ENCODE measurements at regions not wholly inside any gene's neighbourhood (a gene's known extent, or its start where the extent isn't known, plus 50 kb on each side); places are given as distances from the start of the nearest gene placed in this dataset.

DNA sequence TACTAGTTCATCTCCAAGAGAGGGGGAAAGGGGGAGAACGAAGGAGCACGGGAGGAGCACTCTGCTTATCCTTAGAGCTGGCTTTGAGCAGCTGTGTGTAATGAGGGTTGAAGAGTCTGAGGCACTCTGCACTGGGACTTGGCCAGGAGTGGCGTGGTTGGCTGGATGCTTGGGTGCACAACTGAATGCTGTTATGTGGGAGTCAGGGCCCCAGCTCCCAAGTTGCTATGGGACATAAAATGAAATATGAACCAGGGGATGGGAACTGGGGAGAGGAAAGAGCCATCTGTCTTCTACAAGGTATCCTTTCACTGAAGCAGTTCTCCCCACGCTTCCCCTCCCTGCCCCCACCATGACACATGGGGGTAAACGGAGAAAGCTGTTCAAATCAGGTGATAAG, 105.9 kb upstream of the ANKFN1 start:
- Histone ChIP-seq H3K4me1 (ENCODE audit: control insufficient read depth in 1 of 2, extremely low read depth in 1 of 2, insufficient read depth in 2 of 2, low read length in 2 of 2) (no peaks in the 10 kb centered on the region), H3K9me3 (no peaks in the 10 kb centered on the region), H3K4me3 (ENCODE audit: control insufficient read depth in 1 of 2, extremely low read depth in 1 of 2, low read length in 1 of 2) (no peak overlapping the region), H3K27me3 (replicated peaks in 1 of 2; ENCODE audit: control insufficient read depth in 2 of 2, extremely low read depth in 1 of 2, insufficient read depth in 2 of 2, low read length in 1 of 2) (peaks cover 0 to 5% of the 10 kb centered on the region in 2 experiments), H3K36me3 (ENCODE audit: control insufficient read depth in 2 of 2, extremely low read depth in 1 of 2, insufficient read depth in 1 of 2, low read length in 1 of 2) (no peaks in the 10 kb centered on the region), H3K27ac (ENCODE audit: low read length) (no peak overlapping the region)
- ATAC-seq (replicated peaks in 1 of 4): no peak
- H3K9me3 Mint-ChIP-seq: peaks cover 0 to 3% (median 0%) of the 10 kb centered on the region in 3 donors
- no peaks in the 10 kb centered on the region for H3K36me3 Mint-ChIP-seq
- ChIA-PET CTCF (no interaction called here), POLR2A (no interaction called here)
- DNase-seq: no peak
- no peak overlapping the region for H3K27ac Mint-ChIP-seq
- H3K4me1 Mint-ChIP-seq: no peaks in the 10 kb centered on the region
- peaks cover 6 to 27% of the 10 kb centered on the region in 2 donors for H3K27me3 Mint-ChIP-seq
- no peak overlapping the region for H3K4me3 Mint-ChIP-seq
- 47% methylated on average over 3 of the region's 5 CpGs for WGBS (ENCODE audit: insufficient coverage)

DNA sequence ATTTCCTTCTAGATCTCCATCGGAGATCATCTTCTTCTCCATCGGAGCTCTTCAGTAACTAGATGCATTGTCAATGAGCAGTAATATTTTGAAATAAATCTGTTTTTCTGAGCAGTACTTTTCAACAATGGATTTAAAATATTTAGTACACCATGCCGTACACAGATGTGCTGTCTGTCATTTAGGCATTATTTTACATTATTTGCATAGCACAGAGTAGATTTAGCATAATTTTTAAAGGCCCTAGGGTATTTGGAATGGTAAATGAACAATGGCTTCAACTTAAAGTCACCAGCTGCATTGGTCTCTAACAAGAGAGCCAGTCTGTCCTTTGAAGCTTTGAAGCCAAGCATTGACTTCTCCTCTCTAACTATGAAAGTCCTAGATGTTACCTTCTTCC, 95.4 kb upstream of the ANKFN1 start:
- H3K9me3 ChIP-seq: no peaks in the 10 kb centered on the region
- no peaks in the 10 kb centered on the region for H3K27me3 ChIP-seq (replicated peaks in 1 of 2; ENCODE audit: control insufficient read depth in 2 of 2, extremely low read depth in 1 of 2, insufficient read depth in 2 of 2, low read length in 1 of 2)
- H3K4me3 ChIP-seq (ENCODE audit: control insufficient read depth in 1 of 2, extremely low read depth in 1 of 2, low read length in 1 of 2): no peak overlapping the region
- H3K27me3 Mint-ChIP-seq: peaks cover 0 to 14% of the 10 kb centered on the region in 2 donors
- H3K27ac ChIP-seq (ENCODE audit: low read length): no peak overlapping the region
- no peaks in the 10 kb centered on the region for H3K36me3 ChIP-seq (ENCODE audit: control insufficient read depth in 2 of 2, extremely low read depth in 1 of 2, insufficient read depth in 1 of 2, low read length in 1 of 2)
- ChIA-PET CTCF (no interaction called here), POLR2A (no interaction called here)
- H3K4me1 Mint-ChIP-seq: no peaks in the 10 kb centered on the region
- ATAC-seq (replicated peaks in 1 of 4) (no peak), DNase-seq (no peak)
- WGBS (ENCODE audit: insufficient coverage): no CpG with 5 or more reads among the region's 3 CpGs
- H3K27ac Mint-ChIP-seq: no peak overlapping the region
- H3K36me3 Mint-ChIP-seq: no peaks in the 10 kb centered on the region
- H3K4me1 ChIP-seq (ENCODE audit: control insufficient read depth in 1 of 2, extremely low read depth in 1 of 2, insufficient read depth in 2 of 2, low read length in 2 of 2): no peaks in the 10 kb centered on the region
- H3K9me3 Mint-ChIP-seq: peaks cover 3 to 8% (median 3%) of the 10 kb centered on the region in 3 donors
- H3K4me3 Mint-ChIP-seq: no peak overlapping the region

DNA sequence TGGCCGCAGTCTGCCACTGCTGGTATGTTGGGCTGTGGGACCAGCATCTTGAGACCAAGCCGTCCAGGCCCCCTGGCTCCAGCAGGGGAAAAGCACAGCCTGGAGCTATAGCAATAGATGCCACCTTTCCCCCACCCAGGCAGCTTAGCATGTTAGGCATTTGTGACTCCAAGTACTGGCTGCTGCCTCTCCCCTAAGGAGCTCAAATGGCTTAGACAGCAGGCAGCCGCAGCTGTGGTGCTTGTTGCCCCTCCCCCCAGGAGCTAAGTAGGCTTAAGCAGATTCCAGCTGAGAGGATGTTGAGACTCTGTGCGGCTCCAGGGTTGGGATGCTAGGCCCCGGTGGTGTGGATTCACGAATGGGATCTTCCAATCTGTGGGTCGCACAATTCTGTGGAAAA, 88.8 kb upstream of the ANKFN1 start:
- CTCF ChIA-PET: no interaction called here
- POLR2A ChIA-PET: no interaction called here
- DNase-seq: no peak
- no peak overlapping the region for H3K27ac ChIP-seq (ENCODE audit: low read length)
- peaks cover 5 to 18% of the 10 kb centered on the region in 2 donors for H3K27me3 Mint-ChIP-seq
- 27% methylated on average over 3 of the region's 7 CpGs for WGBS (ENCODE audit: insufficient coverage)
- H3K4me1 Mint-ChIP-seq: no peaks in the 10 kb centered on the region
- H3K4me3 ChIP-seq (ENCODE audit: control insufficient read depth in 1 of 2, extremely low read depth in 1 of 2, low read length in 1 of 2): no peak overlapping the region
- H3K9me3 Mint-ChIP-seq: peaks cover 10 to 19% (median 14%) of the 10 kb centered on the region in 3 donors
- no peak overlapping the region for H3K27ac Mint-ChIP-seq
- H3K27me3 ChIP-seq (replicated peaks in 1 of 2; ENCODE audit: control insufficient read depth in 2 of 2, extremely low read depth in 1 of 2, insufficient read depth in 2 of 2, low read length in 1 of 2): no peaks in the 10 kb centered on the region
- H3K9me3 ChIP-seq: no peaks in the 10 kb centered on the region
- no peaks in the 10 kb centered on the region for H3K36me3 ChIP-seq (ENCODE audit: control insufficient read depth in 2 of 2, extremely low read depth in 1 of 2, insufficient read depth in 1 of 2, low read length in 1 of 2)
- no peaks in the 10 kb centered on the region for H3K4me1 ChIP-seq (ENCODE audit: control insufficient read depth in 1 of 2, extremely low read depth in 1 of 2, insufficient read depth in 2 of 2, low read length in 2 of 2)
- no peak for ATAC-seq (replicated peaks in 1 of 4)
- no peak overlapping the region for H3K4me3 Mint-ChIP-seq
- H3K36me3 Mint-ChIP-seq: no peaks in the 10 kb centered on the region

DNA sequence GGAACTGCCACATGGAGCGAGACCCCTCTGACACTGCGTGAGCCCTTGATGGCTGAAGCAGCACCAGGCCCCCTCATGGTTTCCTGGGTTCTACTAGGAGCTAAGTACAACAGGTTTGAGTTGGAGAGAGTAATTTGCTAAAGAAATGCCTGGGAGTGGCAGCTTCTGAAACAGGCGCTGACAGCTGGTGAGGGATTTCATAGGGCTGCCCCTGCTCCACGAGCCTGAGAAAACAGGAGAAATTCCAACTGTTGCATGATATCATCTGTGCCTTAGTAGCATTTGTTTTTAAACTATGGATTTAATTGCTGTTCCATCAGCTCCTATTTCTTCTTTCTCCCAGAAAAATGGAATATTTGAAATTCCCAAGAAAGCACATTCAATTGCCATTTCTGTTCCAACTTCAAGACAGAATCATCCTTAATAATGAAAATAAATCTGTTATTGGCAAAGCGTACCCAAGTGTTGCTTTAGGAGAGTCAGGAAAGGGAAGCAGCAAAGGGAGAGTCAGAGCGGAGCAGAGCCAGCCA, 78.8 kb upstream of the ANKFN1 start:
- no peaks in the 10 kb centered on the region for H3K4me1 Mint-ChIP-seq
- WGBS (ENCODE audit: insufficient coverage): 94% methylated on average over 2 of the region's 6 CpGs
- H3K9me3 ChIP-seq: no peaks in the 10 kb centered on the region
- H3K36me3 ChIP-seq (ENCODE audit: control insufficient read depth in 2 of 2, extremely low read depth in 1 of 2, insufficient read depth in 1 of 2, low read length in 1 of 2): no peaks in the 10 kb centered on the region
- POLR2A ChIA-PET: no interaction called here
- H3K4me1 ChIP-seq (ENCODE audit: control insufficient read depth in 1 of 2, extremely low read depth in 1 of 2, insufficient read depth in 2 of 2, low read length in 2 of 2): no peaks in the 10 kb centered on the region
- DNase-seq (no peak), ATAC-seq (replicated peaks in 1 of 4) (no peak)
- H3K4me3 Mint-ChIP-seq: no peak overlapping the region
- H3K4me3 ChIP-seq (ENCODE audit: control insufficient read depth in 1 of 2, extremely low read depth in 1 of 2, low read length in 1 of 2): no peak overlapping the region
- no peak overlapping the region for H3K27ac Mint-ChIP-seq
- no peak overlapping the region for H3K27ac ChIP-seq (ENCODE audit: low read length)
- H3K27me3 ChIP-seq (replicated peaks in 1 of 2; ENCODE audit: control insufficient read depth in 2 of 2, extremely low read depth in 1 of 2, insufficient read depth in 2 of 2, low read length in 1 of 2): no peaks in the 10 kb centered on the region
- peaks cover 3 to 4% of the 10 kb centered on the region in 2 donors for H3K27me3 Mint-ChIP-seq
- CTCF ChIA-PET: no interaction called here
- peaks cover 0 to 12% (median 11%) of the 10 kb centered on the region in 3 donors for H3K9me3 Mint-ChIP-seq
- H3K36me3 Mint-ChIP-seq: no peaks in the 10 kb centered on the region

DNA sequence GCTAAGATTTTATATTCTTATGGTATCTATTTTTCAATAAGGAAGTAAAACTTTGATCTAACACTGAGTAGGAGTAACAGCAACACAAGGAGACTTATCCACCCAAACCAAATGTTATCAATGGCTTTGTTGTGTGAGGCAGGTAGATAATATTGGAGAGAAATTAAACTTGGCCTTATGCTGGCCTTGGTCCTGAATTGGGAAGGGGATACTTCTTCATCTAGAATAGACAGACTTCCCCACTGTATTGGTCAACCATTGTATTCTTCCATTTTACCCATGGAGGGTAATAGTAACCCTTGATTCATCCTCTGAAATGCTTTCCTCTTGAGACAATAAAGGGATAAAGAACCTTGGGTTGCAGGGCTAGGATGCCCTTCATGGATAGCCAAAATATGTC, 76.3 kb upstream of the ANKFN1 start:
- Histone ChIP-seq H3K4me3 (ENCODE audit: control insufficient read depth in 1 of 2, extremely low read depth in 1 of 2, low read length in 1 of 2) (no peak overlapping the region), H3K4me1 (ENCODE audit: control insufficient read depth in 1 of 2, extremely low read depth in 1 of 2, insufficient read depth in 2 of 2, low read length in 2 of 2) (no peaks in the 10 kb centered on the region), H3K36me3 (ENCODE audit: control insufficient read depth in 2 of 2, extremely low read depth in 1 of 2, insufficient read depth in 1 of 2, low read length in 1 of 2) (no peaks in the 10 kb centered on the region), H3K9me3 (no peaks in the 10 kb centered on the region), H3K27ac (ENCODE audit: low read length) (no peak overlapping the region), H3K27me3 (replicated peaks in 1 of 2; ENCODE audit: control insufficient read depth in 2 of 2, extremely low read depth in 1 of 2, insufficient read depth in 2 of 2, low read length in 1 of 2) (no peaks in the 10 kb centered on the region)
- Mint-ChIP-seq H3K27me3 (peaks cover 4 to 5% of the 10 kb centered on the region in 2 donors), H3K9me3 (peaks cover 0 to 12% (median 11%) of the 10 kb centered on the region in 3 donors), H3K36me3 (no peaks in the 10 kb centered on the region), H3K27ac (no peak overlapping the region), H3K4me3 (no peak overlapping the region), H3K4me1 (no peaks in the 10 kb centered on the region)
- no peak for DNase-seq
- POLR2A ChIA-PET: no interaction called here
- CTCF ChIA-PET: no interaction called here
- no peak for ATAC-seq (replicated peaks in 1 of 4)

DNA sequence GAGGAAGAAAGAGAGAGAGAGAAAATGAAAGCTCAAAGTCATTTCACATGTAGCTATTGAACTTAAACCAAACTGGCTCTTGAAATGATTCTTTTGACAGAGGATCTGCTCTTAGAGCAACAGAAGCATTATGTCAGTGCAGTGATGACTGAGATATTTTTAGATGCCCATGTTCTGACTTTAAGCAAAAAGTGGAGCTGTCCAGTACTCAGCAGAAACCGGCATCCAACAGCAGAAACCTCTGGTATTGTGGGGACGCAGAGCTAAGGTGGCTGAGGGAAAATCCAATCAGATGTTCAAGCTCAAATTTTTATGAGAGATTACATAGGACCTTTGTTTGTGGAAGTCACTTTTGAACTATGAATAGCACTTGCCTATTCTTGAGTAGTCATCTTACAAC, 69.8 kb upstream of the ANKFN1 start:
- H3K36me3 ChIP-seq (ENCODE audit: control insufficient read depth in 2 of 2, extremely low read depth in 1 of 2, insufficient read depth in 1 of 2, low read length in 1 of 2): no peaks in the 10 kb centered on the region
- DNase-seq: no peak
- H3K27me3 ChIP-seq (replicated peaks in 1 of 2; ENCODE audit: control insufficient read depth in 2 of 2, extremely low read depth in 1 of 2, insufficient read depth in 2 of 2, low read length in 1 of 2): no peaks in the 10 kb centered on the region
- Mint-ChIP-seq H3K9me3 (peaks cover 0 to 4% (median under 1%) of the 10 kb centered on the region in 3 donors), H3K27me3 (peaks cover 7% of the 10 kb centered on the region in 2 donors), H3K36me3 (no peaks in the 10 kb centered on the region), H3K27ac (no peak overlapping the region), H3K4me1 (no peaks in the 10 kb centered on the region), H3K4me3 (no peak overlapping the region)
- ATAC-seq (replicated peaks in 1 of 4): no peak
- H3K9me3 ChIP-seq: no peaks in the 10 kb centered on the region
- POLR2A ChIA-PET: no interaction called here
- H3K4me3 ChIP-seq (ENCODE audit: control insufficient read depth in 1 of 2, extremely low read depth in 1 of 2, low read length in 1 of 2): no peak overlapping the region
- 100% methylated on average over 2 of the region's 2 CpGs for whole genome bisulfite sequencing (ENCODE audit: insufficient coverage)
- CTCF ChIA-PET: no interaction called here
- H3K4me1 ChIP-seq (ENCODE audit: control insufficient read depth in 1 of 2, extremely low read depth in 1 of 2, insufficient read depth in 2 of 2, low read length in 2 of 2): no peaks in the 10 kb centered on the region
- no peak overlapping the region for H3K27ac ChIP-seq (ENCODE audit: low read length)
